ENCODE measurements at regions not wholly inside any gene's neighbourhood (a gene's known extent, or its start where the extent isn't known, plus 50 kb on each side); places are given as distances from the start of the nearest gene placed in this dataset.
"Not testable (repeated sequence)": the region's sequence is repeated elsewhere in the genome, so short reads cannot be mapped to it uniquely, and the experiment has no call there.

GRCh38 chr15:49706805-49707204 is 86.0 kb downstream of the DTWD1 start:
- DNase-seq (ENCODE audit: low spot score): no peak

- no peak for DNase-seq (ENCODE audit: low spot score)
Measured at GRCh38 chr15:49707598-49707997, 86.8 kb downstream of the DTWD1 start.

GRCh38 chr15:49709646-49710214 is 88.9 kb downstream of the DTWD1 start:
- no peak for DNase-seq (ENCODE audit: low spot score)

- no peak for DNase-seq (ENCODE audit: low spot score)
Measured at GRCh38 chr15:49712162-49712561, 91.3 kb downstream of the DTWD1 start.

GRCh38 chr15:49712846-49713450 is 92.1 kb downstream of the DTWD1 start:
- no peak for DNase-seq (ENCODE audit: low spot score)

- DNase-seq (ENCODE audit: low spot score): no peak
Measured at GRCh38 chr15:49715211-49715610, 94.4 kb downstream of the DTWD1 start.

- no peak for DNase-seq (ENCODE audit: low spot score)
Measured at GRCh38 chr15:49715701-49716100, 94.9 kb downstream of the DTWD1 start.

- no peak for DNase-seq (ENCODE audit: low spot score)
Measured at GRCh38 chr15:49718234-49718633, 97.4 kb downstream of the DTWD1 start.

GRCh38 chr15:49718846-49719245 is 98.0 kb downstream of the DTWD1 start:
- no peak for DNase-seq (ENCODE audit: low spot score)

- no peak for DNase-seq (ENCODE audit: low spot score)
Measured at GRCh38 chr15:49720261-49720660, 99.4 kb downstream of the DTWD1 start.

- DNase-seq (ENCODE audit: low spot score): no peak
Measured at GRCh38 chr15:49721091-49721490, 100.2 kb downstream of the DTWD1 start.

GRCh38 chr15:49721621-49722020 is 100.8 kb downstream of the DTWD1 start:
- no peak for DNase-seq (ENCODE audit: low spot score)

- DNase-seq (ENCODE audit: low spot score): no peak
Measured at GRCh38 chr15:49723981-49724380, 103.1 kb downstream of the DTWD1 start.

- DNase-seq (ENCODE audit: low spot score): no peak
Measured at GRCh38 chr15:49731187-49732099, 110.6 kb downstream of the DTWD1 start.

- DNase-seq (ENCODE audit: low spot score): not testable (repeated sequence)
Measured at GRCh38 chr15:49732109-49732508, 111.3 kb downstream of the DTWD1 start.

- DNase-seq (ENCODE audit: low spot score): not testable (repeated sequence)
Measured at GRCh38 chr15:49734089-49734488, 113.2 kb downstream of the DTWD1 start.

- DNase-seq (ENCODE audit: low spot score): no peak
Measured at GRCh38 chr15:49734831-49735508, 114.1 kb downstream of the DTWD1 start.

GRCh38 chr15:49737127-49737526 is 116.3 kb downstream of the DTWD1 start:
- no peak for DNase-seq (ENCODE audit: low spot score)

GRCh38 chr15:49741712-49742111 is 120.9 kb downstream of the DTWD1 start:
- peak; percentile 16 for DNase-seq (ENCODE audit: low spot score)

GRCh38 chr15:49742381-49742780 is 121.5 kb downstream of the DTWD1 start:
- no peak for DNase-seq (ENCODE audit: low spot score)

GRCh38 chr15:49747340-49747739 is 126.5 kb downstream of the DTWD1 start:
- no peak for DNase-seq (ENCODE audit: low spot score)

- no peak for DNase-seq (ENCODE audit: low spot score)
Measured at GRCh38 chr15:49748791-49749190, 127.9 kb downstream of the DTWD1 start.

Measured in H4 (cell line).